Activated CD4-positive, alpha-beta T cell treated with anti-CD3 and anti-CD28 coated beads, Interleukin-2, Interleukin-4, amounts not matched to agents 100 ng/mL and 50 ng/mL, durations not matched to agents 16 hours and 8 hours (primary cell): ENCODE measurements at regions not wholly inside any gene's neighbourhood (a gene's known extent, or its start where the extent isn't known, plus 50 kb on each side); places are given as distances from the start of the nearest gene placed in this dataset.
"Not testable (repeated sequence)": the region's sequence is repeated elsewhere in the genome, so short reads cannot be mapped to it uniquely, and the experiment has no call there.

Experiments
- DNase-seq: peaks from one replicate; pipeline ENCODE4 v3.0.0-alpha.2; 2020; ENCODE audit warnings: low spot score

DNA sequence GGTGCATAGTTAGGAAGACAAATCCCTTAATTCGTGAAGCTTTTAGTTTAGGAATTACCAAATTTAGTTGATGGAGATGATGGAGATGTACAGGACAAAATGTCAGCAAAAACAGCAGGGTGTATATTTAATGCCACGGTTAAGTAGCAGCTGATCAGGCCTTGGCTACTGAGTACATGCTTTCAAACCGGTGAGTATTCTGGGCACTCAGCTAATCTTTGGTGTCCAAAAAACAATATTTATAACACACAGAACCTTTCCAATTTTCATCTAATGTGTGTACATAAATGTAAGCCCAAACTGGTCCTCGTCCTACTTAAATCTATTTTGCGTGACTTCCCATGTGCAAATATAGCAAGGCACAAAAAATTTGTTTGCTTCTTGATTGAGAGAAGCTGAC, 703.4 kb upstream of the LINC00305 start:
- DNase-seq = no peak

DNA sequence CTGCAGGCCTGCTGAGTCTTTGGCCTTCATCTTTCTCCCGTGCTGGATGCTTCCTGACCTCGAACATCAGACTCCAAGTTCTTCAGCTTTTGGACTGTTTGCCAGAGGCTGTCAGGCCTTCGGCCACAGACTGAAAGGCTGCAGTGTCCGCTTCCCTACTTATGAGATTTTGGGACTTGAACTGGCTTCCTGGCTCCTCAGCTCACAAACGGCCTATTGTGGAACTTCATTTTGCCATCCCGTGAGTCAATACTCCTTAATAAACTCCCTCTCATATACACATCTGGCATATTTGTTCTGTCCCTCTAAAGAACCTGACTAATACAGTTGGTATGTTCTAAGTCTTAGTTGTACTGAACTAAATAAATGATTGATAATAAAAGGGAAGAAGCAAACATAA, 702.8 kb upstream of the LINC00305 start:
- DNase-seq = no peak

DNA sequence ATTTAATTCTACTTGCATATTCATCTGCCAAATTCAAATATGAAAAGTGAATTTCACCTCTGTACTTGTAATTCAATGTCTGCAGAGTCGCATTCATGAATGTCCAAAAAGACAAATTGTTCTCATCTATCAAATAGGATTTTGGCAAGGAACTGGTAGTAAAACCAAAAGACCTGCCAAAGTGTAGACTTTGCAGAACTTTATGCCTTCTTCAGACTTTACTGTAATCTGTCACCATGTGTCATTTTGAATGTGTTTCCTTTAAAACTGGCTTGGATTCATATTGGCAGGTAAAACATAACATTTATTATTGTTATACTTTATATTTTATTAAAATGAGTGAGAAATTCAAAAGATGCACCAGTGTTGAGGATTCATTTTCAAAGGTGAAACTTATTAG, 701.9 kb upstream of the LINC00305 start:
- no peak for DNase-seq

DNA sequence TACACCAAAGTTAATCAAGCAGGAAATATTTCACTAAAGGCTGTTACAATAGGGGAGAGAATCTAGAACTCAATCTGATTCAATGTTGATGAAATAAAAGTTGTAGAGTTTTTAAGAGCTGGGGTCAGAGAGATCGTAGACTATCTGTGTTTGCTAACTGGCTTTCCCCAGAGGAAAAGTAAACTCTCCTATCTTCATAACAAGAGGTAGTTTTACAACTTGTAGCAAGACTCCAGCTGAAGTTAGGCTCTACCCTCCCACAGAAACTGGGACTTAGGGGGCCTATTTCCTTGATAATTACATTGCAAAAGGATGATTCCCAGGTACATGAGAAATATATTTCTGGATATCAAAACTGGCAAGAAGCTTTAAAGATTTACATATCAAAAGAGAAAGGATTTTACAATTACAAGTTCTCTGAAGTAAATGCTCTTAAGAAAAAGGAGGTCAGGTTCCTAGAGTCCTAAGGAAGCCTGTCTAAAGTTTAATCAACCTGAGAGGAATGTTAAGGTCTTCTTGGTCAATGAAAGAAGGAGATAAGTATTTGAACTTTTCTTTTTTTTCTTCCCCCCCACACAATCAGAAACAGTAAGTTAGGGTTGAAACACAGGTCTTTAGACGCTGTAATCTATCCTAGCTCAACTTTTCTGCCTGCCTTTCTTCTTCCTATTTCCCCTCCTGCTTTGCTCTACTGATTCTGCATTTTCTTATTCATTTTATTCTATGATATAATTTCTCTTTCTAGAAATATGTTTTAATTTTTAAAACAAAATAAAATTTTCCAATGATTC, 692.2 kb upstream of the LINC00305 start:
- no peak for DNase-seq

DNA sequence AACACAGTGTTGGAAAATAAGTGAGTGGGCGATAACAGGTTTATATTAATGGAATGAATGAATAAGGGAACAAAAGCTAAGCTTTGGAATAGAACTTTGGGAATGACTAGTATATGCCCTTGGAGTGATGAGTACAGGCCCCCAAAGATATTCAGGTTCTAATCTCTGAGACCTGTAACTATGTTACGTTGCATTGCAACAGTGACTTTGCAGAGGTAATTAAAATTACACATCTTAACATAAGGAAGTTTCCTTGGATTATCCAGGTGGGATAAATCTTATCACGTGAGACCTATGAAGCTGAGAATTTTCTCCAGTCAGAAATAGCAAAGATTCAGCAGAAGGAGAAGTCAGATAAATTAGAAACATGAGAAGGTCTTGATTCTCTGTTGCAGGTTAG, 661.5 kb upstream of the LINC00305 start:
- DNase-seq = no peak

DNA sequence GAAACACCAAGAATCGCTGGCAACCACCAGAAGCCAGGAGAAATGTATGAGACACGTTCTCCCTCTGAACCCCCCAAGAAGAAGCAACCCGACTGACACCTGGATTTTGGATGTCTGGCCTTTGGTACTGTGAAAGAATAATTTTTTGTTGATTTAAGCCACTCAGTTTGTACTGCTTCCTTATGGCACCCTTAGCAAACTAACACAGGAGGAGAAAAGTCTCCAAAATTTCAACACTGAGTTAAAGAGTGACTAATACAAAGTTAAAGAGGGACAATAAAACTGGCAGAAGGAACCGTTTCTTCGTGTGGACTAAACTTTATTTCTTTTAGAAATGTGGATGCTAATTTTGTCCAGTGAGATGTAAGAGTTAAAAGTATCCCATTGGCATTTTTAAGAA, 660.9 kb upstream of the LINC00305 start:
- DNase-seq = no peak

DNA sequence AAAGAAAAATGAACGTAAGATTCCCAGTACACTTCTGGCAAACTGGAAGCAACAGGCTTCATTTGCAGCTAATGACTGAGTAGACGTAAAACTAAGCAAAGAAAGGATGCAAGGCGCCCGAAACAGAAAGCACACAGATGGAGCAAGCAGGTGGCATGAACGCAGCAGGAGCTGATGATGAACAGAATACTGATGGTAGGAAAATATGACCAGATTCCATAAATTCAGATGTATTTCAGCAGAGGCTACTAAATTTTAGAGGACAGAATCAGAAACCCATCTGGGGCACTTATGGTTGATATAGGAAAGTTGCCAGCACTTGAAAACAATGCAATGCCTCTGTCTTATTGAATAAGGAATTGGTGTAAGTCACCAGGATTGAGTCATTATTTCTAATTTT, 658.7 kb upstream of the LINC00305 start:
- DNase-seq = no peak

DNA sequence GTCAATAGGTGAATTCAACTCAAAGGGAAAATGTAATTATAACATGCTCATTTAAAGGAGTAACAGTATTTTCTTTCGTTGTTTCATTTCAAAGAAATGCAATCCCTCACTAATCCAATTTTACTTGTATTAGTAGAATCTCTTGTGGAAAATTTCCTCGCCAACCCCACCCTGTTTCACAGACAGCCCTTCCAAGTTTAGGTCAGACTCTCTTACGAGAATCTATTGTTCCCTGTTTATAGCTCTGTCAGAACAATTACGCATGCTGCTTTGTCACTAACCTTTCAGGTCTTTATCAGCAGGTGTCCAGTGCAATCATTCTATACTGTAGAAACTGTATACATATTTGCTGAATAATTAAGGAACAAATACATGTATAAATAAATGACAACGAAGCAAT, 657.8 kb upstream of the LINC00305 start:
- no peak for DNase-seq

DNA sequence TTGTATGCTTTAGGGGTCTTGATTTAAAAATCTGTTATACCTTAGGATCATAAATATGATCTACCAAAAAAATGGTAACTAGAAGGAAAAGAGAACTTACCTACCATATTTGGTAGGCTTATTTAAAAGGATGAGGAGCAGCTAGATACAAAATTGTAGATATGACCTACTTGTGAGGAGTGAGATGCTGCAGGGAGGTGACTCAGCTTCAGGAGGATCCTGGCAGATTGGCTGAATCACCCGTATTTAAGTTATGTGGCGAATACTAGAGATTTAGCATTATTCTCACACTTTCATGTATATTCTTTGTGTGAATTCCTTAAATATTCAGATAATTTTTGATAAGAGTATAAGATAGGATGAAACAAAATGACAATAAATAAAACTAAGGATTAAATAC, 657.3 kb upstream of the LINC00305 start:
- no peak for DNase-seq

DNA sequence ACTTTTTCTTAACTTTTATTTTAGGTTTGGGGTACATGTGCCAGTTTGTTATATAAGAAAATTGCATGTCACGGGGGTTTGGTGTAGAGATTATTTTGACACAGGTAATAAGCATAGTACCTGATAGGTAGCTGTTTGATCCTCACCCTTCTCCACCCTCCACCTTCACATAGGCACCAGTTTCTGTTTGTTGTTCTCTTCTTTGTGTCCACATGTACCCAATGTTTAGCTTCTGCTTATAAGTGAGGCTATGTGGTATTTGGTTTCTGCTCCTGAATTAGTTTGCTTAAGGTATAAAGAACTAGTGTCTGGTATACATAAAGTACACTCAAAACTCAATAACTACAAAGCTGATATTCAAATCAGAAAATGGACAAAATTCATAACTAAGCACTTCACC, 654.6 kb upstream of the LINC00305 start:
- DNase-seq = no peak

DNA sequence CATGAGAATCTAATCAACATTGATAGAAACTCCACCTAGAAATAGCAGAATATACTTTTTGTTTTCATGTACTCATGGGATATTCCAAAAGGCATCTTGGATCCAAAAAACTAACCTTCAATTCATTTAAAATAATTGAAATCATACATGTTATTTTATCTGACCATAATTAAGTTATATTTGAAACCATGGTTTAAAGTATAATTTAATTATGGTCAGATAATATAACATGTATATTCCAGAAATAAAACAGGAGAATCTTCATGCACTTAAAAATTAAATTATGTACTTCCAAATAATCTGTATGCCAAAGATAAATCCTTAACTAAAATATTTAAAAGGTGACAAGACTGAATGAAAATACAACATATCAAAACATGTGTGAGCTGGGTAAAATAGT, 651.3 kb upstream of the LINC00305 start:
- DNase-seq = no peak

DNA sequence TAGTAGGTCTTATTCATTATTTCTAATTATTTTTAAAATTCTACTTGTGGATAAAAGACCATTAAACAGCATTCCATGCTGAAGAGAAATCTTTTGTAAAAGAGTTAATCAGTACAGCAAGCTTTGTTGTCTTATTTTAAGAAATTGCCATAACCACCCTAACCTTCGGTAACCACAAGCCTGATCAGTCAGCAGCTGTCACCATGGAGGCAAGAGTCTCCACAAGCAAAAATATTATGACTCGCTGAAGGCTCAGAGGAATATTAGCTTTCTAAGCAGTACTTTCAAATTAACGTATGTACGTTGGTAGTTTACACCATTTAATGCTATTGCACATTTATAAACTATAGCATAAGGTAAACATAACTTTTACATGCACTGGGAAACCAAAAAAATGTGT, 650.5 kb upstream of the LINC00305 start:
- no peak for DNase-seq

DNA sequence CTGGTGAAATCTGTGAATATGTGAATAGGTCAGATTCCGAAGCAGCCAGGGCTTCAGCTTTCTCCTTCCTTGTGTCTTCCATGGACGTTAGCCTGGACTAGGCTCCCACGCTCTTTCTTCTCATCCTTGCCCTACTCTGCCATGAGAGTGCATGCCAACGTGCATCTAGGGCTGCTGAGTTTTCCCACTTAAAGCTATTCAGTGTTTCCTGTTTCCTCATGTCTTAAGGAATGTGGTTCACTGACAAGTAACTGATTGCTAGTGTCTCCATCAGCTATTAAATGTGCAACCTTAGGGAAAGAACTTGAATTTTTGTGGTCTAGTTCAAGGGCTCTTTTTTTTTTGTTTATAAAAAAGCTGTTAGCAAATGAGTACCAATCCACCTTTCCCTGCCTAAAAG, 642.3 kb upstream of the LINC00305 start:
- DNase-seq = no peak

DNA sequence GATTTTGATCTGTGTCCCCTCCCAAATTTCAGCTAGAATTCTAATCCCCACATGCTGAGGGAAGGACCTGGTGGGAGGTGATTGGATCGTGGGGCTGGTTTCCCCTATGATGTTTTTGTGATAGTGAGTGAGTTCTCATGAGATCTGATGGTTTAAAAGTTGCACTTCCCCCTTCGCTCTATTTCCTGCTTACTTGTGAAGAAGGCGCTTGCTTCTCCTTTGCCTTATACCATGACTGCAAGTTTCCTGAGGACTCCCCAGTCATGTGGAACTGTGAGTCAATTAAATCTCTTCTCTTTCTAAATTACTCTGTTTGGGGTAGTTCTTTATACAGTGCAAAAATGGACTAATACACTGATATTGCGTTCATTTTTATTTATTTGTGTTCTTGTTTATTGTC, 636.8 kb upstream of the LINC00305 start:
- no peak for DNase-seq

DNA sequence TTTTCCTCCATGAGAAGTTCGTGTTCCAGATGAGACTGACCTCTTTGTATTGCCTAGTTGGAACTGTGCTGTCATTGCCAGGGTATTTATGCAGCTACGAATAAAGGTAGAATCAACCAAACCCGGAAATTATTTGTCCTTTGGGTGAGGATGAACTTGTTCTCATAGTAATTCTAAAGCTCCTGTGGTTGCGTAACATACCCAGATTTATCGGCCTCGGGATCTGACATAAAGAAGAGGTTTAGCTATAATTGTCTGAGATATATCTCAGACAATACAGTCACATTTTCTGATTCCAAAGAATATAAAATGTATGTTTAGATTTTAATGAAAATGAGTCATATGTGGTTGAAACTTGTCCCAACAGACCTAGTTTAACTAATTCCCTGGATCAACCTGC, 628.7 kb upstream of the LINC00305 start:
- DNase-seq = no peak

DNA sequence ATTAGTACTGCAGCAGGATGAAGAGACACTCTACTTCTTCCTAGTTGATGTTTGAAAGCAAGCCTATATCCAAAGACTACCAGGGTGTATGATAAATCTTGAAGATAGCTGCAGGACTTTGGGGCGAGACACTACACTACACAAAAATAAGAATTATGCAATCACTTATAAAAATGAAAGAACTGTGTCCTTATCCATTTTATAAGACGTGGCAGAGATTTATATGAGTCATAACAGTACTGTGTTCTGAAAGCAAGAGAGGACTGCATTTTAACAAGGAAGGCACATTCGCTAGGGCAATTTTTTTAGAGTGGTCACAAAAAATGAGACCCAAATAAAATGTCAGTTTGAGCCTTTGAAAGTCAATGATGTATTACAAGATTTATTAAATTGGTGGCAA, 617.0 kb upstream of the LINC00305 start:
- no peak for DNase-seq

DNA sequence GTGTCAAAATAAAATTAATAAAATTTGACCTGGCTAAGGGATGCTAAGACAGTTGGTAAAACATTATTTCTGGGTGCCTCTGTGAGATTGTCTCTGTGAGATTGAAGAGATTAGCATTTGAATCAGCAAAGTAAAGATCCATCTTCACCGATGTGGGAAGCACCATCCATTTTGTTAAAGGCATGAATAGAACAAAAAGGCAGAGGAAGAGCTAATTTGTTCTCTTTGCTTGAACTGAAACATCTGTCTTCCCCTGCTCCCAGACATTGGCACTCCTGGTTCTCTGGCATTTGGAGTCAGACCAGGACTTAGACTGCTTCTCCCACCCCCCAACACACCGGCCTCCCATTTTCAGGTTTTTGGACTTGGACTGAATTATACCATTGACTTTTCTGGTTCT, 603.8 kb upstream of the LINC00305 start:
- DNase-seq = no peak

DNA sequence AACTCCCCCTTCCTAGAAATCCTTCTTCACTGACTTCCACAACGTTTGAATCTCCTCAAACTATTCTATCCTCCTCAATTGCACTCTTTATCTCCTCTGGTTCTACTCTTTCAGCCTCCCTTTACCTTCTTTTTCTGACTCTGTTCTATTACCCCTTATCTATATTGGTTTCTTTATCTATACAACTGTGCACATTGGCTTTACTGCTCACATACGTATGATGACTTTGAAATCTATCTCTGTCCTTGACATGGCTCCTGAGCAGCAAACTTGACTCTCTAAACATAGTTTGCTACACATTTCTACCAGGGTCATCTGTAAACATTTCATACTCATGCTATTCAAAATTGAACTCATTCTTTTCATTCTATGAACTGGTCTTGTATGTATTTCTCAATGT, 601.0 kb upstream of the LINC00305 start:
- no peak for DNase-seq

DNA sequence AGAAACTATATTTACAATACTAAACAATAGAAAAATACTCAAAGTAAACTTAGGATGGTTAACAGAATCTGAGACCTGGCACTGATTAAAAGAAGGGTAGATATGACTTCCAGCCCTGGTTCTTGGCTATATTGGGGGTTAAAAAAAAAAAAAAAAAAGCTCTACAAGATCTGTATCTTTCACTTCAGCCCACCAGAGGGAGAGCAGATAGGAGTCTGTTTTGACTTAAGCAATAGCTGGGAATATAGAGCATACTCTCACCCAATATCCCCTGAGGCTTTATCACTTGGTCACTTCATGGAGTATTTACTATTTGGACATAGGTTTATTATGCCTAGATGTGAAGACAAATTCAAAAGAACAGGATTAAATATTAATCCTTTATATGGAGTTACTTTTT, 598.9 kb upstream of the LINC00305 start:
- DNase-seq = no peak

DNA sequence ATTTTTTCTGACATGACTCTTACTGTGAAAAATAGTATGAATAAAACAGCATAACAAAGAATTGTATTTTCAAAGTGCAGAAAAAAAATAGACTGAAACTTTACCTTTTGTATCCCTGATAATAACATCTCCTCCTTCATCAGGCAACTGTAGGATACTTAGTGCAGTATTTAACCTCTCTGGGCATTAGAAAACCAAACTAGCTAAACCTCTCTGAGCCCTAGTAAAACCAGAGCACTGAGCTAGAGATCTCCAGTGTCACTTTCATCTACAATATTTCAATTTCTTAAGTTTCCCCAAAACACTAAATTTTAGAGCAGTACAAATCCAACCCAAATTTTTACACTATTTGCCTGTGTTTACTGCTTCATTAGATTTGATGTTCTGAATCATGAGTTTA, 594.0 kb upstream of the LINC00305 start:
- DNase-seq = no peak

DNA sequence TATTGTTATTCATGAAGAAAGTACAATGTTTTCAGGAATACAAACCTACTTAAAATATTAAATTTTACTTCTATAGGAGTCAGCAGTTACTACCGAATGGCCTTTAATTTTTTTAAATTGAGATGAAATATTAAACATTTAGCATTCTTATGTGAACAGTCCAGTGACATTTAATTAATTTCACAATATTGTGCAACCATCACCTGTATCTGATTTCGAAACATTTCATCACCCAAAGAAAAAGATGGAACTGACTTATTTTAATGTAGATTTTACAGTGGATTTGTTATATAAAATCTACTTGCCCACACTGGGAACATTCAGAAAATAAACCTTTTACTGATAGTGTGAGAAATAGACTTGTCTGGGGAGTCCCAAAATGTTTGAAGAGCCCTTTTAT, 585.2 kb upstream of the LINC00305 start:
- no peak for DNase-seq

DNA sequence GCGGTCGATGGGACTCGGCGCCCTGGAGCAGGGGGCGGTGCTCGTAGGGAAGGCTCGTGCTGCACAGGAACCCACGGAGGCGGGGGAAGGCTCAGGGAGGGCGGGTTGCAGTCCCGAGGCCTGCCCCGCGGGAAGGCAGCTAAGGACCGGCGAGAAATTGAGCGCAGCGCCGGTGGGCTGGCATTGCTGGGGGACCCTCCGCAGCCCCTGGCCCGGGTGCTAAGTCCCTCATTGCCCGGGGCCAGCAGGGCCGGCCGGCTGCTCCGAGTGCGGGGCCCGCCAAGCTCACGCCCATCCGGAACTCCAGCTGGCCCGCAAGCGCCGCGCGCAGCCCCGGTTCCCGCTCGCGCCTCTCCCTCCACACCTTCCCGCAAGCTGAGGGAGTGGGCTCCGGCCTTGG, 576.8 kb upstream of the LINC00305 start:
- DNase-seq = not testable (repeated sequence)

DNA sequence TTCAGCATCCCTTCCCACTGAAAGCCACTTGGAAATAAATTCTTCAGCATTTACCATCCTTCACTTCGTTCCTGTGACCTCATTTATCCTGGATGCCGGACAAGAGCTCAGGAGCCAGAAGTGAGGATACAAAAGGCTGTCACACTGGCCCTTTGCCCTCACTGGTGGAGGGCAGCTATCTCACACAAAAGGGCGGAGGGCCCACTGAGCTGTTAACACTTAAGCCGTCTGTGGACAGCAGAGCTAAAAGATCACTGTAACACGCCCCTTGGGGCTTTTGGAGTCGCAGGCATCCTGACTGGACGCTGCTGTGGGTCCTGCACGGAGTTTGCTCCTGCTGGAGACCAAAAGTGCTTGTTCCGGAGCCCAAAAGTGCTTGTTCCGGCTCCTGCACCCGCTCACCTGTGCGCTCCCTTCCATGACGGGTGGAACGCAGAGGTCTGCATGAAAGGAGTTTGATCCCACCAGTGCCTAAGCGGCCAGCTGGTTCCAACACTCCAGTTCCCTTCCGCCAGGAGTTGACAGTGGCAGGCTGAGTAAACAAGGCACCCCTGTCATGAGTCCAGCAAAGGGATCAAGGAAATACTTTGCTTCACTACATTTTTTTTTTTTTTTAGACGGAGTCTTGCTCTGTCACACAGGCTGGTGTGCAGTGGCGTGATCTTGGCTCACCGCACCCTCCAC, 572.0 kb upstream of the LINC00305 start:
- DNase-seq = no peak

DNA sequence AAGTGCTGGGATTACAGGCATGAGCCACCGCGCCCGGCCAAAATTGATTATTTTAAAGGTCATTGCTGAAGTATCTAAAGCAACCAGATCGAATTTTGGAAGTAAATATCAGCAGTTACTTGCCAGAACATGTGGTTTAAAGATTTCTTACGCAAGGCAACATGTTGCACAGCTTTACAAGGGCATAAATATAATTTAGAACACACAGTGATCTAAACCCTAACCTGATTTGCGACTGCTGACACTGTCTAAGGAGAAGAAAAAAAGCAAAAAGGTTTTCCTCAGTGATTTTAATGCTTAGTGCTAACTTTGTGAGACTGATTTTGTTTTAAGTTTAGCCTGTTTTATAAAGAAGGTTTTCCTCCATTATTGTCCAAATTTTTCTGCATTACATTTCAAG, 569.9 kb upstream of the LINC00305 start:
- DNase-seq = no peak
